Mucosa of rectum (tissue), 2 donors: ENCODE measurements at regions not wholly inside any gene's neighbourhood (a gene's known extent, or its start where the extent isn't known, plus 50 kb on each side); places are given as distances from the start of the nearest gene placed in this dataset.

Experiments used
- H3K27ac ChIP-seq, 2 donors: one replicate each; pipeline ENCODE4 v1.7.0; 2013; ENCODE audit warnings: inconsistent platforms in 2 of 2, low read depth in 2 of 2, low read length in 2 of 2
- H3K27me3 ChIP-seq, 2 donors: one replicate each; pipeline ENCODE4 v1.7.0; 2013; ENCODE audit warnings: low read length in 2 of 2; ENCODE audit not compliant: control insufficient read depth in 2 of 2, insufficient read depth in 2 of 2
- H3K36me3 ChIP-seq, 2 donors: one replicate each; pipeline ENCODE4 v1.7.0; 2013; ENCODE audit warnings: low read length in 2 of 2; ENCODE audit not compliant: control insufficient read depth in 2 of 2, insufficient read depth in 2 of 2
- H3K4me1 ChIP-seq, 2 donors: one replicate each; pipeline ENCODE4 v1.7.0; 2013; ENCODE audit warnings: low read length in 2 of 2, mild to moderate bottlenecking in 1 of 2; ENCODE audit not compliant: control insufficient read depth in 2 of 2, insufficient read depth in 2 of 2
- H3K4me3 ChIP-seq, 2 donors: one replicate each; pipeline ENCODE4 v1.7.0; 2013; ENCODE audit warnings: low read length in 2 of 2
- H3K9ac ChIP-seq, 2 donors: one replicate each; pipeline ENCODE4 v1.7.0; 2013; ENCODE audit warnings: low read length in 2 of 2, low read depth in 1 of 2, mild to moderate bottlenecking in 1 of 2
- H3K9me3 ChIP-seq, 2 donors: one replicate each; pipeline ENCODE4 v1.7.0; 2013; ENCODE audit warnings: low read length in 2 of 2; ENCODE audit not compliant: control insufficient read depth in 2 of 2
- donor health status: healthy.
- donor health status: Normal muscosa, but diverticular disease.

DNA sequence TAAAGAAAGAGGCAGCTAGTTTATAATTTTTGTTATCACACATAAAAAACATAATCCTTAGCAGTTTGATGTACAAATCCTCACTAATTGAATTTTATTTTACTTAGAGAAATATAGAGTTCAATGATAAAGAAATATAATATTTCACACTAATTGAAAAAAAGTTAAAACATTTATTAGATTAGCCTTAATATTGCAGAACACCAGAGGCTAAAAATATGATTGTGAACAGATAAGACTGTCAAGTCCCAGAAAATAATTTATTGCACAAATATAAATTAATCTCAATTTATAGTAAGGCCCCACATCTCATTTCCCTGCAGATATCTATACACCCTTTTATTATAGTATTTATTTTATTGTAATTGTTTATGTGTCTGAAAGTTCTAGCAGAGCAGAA lies 690.8 kb upstream of the PHF14 start:
- Histone ChIP-seq H3K36me3 (no peaks in the 10 kb centered on the region), H3K9me3 (no peaks in the 10 kb centered on the region), H3K4me3 (no peak overlapping the region), H3K27me3 (no peaks in the 10 kb centered on the region), H3K9ac (no peak overlapping the region), H3K27ac (no peak overlapping the region), H3K4me1 (no peaks in the 10 kb centered on the region)

DNA sequence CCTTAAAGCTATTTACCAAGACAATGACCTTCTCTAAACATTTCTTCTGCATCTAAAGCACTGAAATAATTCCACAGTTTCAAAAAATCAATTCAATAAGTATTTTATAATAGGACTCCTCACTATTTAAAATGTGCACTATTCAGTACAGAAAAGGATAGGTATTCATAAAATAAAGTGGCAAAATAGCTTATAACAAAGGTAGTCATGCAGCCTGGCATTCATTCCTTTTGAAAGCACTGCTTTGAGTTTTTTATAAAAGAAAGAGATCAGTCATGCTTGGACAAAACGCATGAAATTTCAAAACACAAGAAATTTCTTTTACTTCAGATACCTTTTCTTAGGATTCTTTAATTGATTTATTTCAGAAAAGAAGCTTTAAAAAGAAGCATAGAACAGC lies 689.7 kb upstream of the PHF14 start:
- Histone ChIP-seq H3K9ac (no peak overlapping the region), H3K27ac (no peak overlapping the region), H3K9me3 (no peaks in the 10 kb centered on the region), H3K4me1 (no peaks in the 10 kb centered on the region), H3K27me3 (no peaks in the 10 kb centered on the region), H3K36me3 (no peaks in the 10 kb centered on the region), H3K4me3 (no peak overlapping the region)

DNA sequence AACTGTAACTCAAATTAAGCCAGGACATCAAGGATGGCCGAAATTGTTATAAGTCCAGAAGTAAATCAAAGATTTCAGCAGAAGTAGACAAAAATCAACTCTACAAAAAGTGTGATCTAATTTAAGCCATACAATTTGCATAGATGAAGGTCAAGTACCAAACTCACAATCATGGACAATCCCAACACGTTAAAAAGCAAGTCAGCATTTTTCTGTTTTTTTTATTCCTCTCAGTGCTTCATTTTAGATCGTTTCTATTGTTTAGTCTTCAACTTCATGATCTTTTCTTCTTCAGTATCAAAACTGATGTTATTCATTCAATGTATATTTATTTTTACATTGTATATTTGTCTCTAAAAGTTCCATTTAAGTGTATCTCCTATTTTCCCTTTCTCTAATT lies 674.3 kb upstream of the PHF14 start:
- Histone ChIP-seq H3K27ac (no peak overlapping the region), H3K4me1 (no peaks in the 10 kb centered on the region), H3K9ac (no peak overlapping the region), H3K4me3 (no peak overlapping the region), H3K9me3 (no peaks in the 10 kb centered on the region), H3K36me3 (no peaks in the 10 kb centered on the region), H3K27me3 (no peaks in the 10 kb centered on the region)

DNA sequence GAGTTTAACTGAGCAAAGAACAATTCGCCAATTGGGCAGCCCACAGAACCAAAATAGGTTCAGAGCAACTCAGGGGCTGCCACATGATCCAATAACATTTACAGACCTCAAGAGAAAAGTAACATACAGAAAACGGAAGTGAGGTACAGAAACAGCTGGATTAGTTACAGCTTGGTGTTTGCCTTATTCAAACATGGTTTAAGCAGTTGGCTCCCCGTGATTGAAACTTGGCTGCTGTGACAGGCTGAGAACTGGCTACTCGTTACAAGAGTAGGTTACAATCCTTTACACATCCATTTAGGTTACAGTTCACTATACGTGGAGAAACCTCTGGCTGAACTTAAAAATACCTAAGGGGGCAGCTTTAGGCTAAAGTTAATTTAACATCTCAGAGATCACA lies 673.1 kb upstream of the PHF14 start:
- Histone ChIP-seq H3K9me3 (no peaks in the 10 kb centered on the region), H3K9ac (no peak overlapping the region), H3K27ac (no peak overlapping the region), H3K27me3 (no peaks in the 10 kb centered on the region), H3K4me3 (no peak overlapping the region), H3K4me1 (no peaks in the 10 kb centered on the region), H3K36me3 (no peaks in the 10 kb centered on the region)

DNA sequence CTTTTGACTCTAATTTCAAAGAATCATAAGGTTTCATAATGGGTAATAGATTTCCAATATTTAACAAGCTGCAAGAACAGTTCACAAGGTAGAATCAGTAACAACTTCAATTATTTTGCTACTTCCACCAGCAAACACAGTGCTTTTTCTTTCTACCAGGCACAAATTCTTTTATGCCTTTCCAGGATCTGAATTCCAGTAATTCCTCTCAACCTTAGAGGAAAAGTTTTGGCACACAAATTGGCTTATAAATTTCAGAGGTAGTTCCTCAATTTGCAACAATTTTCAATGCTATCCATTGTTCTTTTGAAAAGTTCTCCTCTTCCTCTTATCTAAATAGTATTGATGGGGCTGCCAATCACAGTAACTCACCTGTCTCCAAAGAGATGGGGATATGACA lies 665.4 kb upstream of the PHF14 start:
- Histone ChIP-seq H3K9ac (no peak overlapping the region), H3K27me3 (no peaks in the 10 kb centered on the region), H3K36me3 (no peaks in the 10 kb centered on the region), H3K4me1 (no peaks in the 10 kb centered on the region), H3K4me3 (no peak overlapping the region), H3K9me3 (peaks cover 0 to 2% of the 10 kb centered on the region in 2 donors), H3K27ac (no peak overlapping the region)

- Histone ChIP-seq H3K27ac (no peak overlapping the region), H3K36me3 (no peaks in the 10 kb centered on the region), H3K4me3 (no peak overlapping the region), H3K27me3 (no peaks in the 10 kb centered on the region), H3K4me1 (no peaks in the 10 kb centered on the region), H3K9ac (no peak overlapping the region), H3K9me3 (no peaks in the 10 kb centered on the region)
Observed at GRCh38 chr7:10312942-10313341, 660.7 kb upstream of the PHF14 start.

DNA sequence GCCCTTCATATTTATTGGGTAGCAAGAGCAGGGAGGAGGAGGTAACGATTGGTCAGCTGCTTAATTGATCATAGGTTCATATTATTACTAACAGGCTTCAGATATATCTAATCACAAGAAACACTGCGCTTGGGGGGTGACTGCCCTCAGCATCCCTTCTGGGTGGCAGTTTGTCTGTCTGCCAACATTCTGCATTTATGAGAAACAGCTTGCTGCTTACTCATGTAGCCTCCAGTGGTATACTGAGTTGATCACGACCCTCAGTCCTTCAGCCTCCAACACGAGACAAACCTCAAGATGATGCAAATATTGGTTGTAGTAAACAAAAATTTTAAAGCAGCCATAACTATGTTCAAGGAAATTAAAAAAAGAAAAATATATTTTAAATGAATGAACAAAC lies 657.8 kb upstream of the PHF14 start:
- peaks cover 0 to 2% of the 10 kb centered on the region in 2 donors for H3K9me3 ChIP-seq
- no peaks in the 10 kb centered on the region for H3K27me3 ChIP-seq
- no peak overlapping the region for H3K9ac ChIP-seq
- no peaks in the 10 kb centered on the region for H3K36me3 ChIP-seq
- H3K4me1 ChIP-seq: no peaks in the 10 kb centered on the region
- H3K4me3 ChIP-seq: no peak overlapping the region
- no peak overlapping the region for H3K27ac ChIP-seq

DNA sequence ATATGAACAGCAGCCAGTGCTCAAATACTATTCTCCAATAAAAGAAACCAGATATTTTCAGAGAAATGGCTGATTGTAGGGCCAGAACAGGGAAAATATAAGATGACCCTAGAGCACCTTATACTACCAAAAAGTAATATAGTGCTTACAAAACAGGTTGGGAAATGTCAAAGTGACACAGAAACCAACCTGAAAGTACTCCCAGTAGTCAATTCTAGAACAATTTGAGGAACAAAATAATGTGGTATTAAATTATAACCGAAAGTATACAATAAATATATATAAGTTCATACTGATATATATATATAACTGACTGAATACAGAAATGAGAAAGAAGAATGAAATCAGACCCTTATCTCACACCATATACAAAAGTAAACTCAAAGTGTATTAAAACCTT lies 657.2 kb upstream of the PHF14 start:
- Histone ChIP-seq H3K27ac (no peak overlapping the region), H3K27me3 (no peaks in the 10 kb centered on the region), H3K9me3 (peaks cover 0 to 2% of the 10 kb centered on the region in 2 donors), H3K4me3 (no peak overlapping the region), H3K4me1 (no peaks in the 10 kb centered on the region), H3K9ac (no peak overlapping the region), H3K36me3 (no peaks in the 10 kb centered on the region)

GRCh38 chr7:10325395-10325794 lies 648.3 kb upstream of the PHF14 start:
- Histone ChIP-seq H3K9me3 (peaks cover 0 to under 1% of the 10 kb centered on the region in 2 donors), H3K36me3 (no peaks in the 10 kb centered on the region), H3K27ac (no peak overlapping the region), H3K4me3 (no peak overlapping the region), H3K27me3 (no peaks in the 10 kb centered on the region), H3K9ac (no peak overlapping the region), H3K4me1 (no peaks in the 10 kb centered on the region)

GRCh38 chr7:10343108-10343507 lies 630.6 kb upstream of the PHF14 start:
- no peak overlapping the region for H3K9ac ChIP-seq
- no peak overlapping the region for H3K4me3 ChIP-seq
- H3K27ac ChIP-seq: no peak overlapping the region
- no peaks in the 10 kb centered on the region for H3K27me3 ChIP-seq
- no peaks in the 10 kb centered on the region for H3K36me3 ChIP-seq
- H3K9me3 ChIP-seq: peaks cover 0 to 2% of the 10 kb centered on the region in 2 donors
- H3K4me1 ChIP-seq: no peaks in the 10 kb centered on the region

GRCh38 chr7:10346032-10346431 lies 627.6 kb upstream of the PHF14 start:
- Histone ChIP-seq H3K9ac (no peak overlapping the region), H3K9me3 (peaks cover 0 to 2% of the 10 kb centered on the region in 2 donors), H3K36me3 (no peaks in the 10 kb centered on the region), H3K4me3 (no peak overlapping the region), H3K27ac (no peak overlapping the region), H3K27me3 (no peaks in the 10 kb centered on the region), H3K4me1 (no peaks in the 10 kb centered on the region)
